ENCODE measurements at regions not wholly inside any gene's neighbourhood (a gene's known extent, or its start where the extent isn't known, plus 50 kb on each side); places are given as distances from the start of the nearest gene placed in this dataset.

GRCh38 chr19:30083125-30083681, 141.2 kb downstream of the URI1 start:
- Histone ChIP-seq H3K4me2 (ENCODE audit: low read length) (no peak overlapping the region), H3K79me2 (no peaks in the 10 kb centered on the region), H3K9me3 (ENCODE audit: control insufficient read depth, low read length) (no peaks in the 10 kb centered on the region), H3K4me1 (no peaks in the 10 kb centered on the region), H3K27ac (no peak overlapping the region), H3K9ac (no peak overlapping the region), H3K27me3 (ENCODE audit: control insufficient read depth, insufficient read depth, low read length) (no peaks in the 10 kb centered on the region), H3K4me3 (ENCODE audit: low read depth, low read length) (no peak overlapping the region), H2AFZ (no peak overlapping the region), H3K36me3 (ENCODE audit: control insufficient read depth, insufficient read depth, low read length) (no peaks in the 10 kb centered on the region)
- no peak for TF ChIP-seq CTCF (IDR thresholded peaks at IDR 0.05)

GRCh38 chr19:30083701-30084156, 141.7 kb downstream of the URI1 start:
- Histone ChIP-seq H3K27me3 (ENCODE audit: control insufficient read depth, insufficient read depth, low read length) (no peaks in the 10 kb centered on the region), H3K36me3 (ENCODE audit: control insufficient read depth, insufficient read depth, low read length) (no peaks in the 10 kb centered on the region), H3K4me3 (ENCODE audit: low read depth, low read length) (no peak overlapping the region), H3K79me2 (no peaks in the 10 kb centered on the region), H3K4me2 (ENCODE audit: low read length) (no peak overlapping the region), H3K27ac (no peak overlapping the region), H3K4me1 (no peaks in the 10 kb centered on the region), H2AFZ (no peak overlapping the region), H3K9me3 (ENCODE audit: control insufficient read depth, low read length) (no peaks in the 10 kb centered on the region), H3K9ac (no peak overlapping the region)
- no peak for TF ChIP-seq CTCF (IDR thresholded peaks at IDR 0.05)

GRCh38 chr19:30084390-30084819, 142.4 kb downstream of the URI1 start:
- H3K27me3 ChIP-seq (ENCODE audit: control insufficient read depth, insufficient read depth, low read length): no peaks in the 10 kb centered on the region
- H3K4me2 ChIP-seq (ENCODE audit: low read length): no peak overlapping the region
- no peak overlapping the region for H3K9ac ChIP-seq
- TF ChIP-seq CTCF (IDR thresholded peaks at IDR 0.05): no peak
- H3K36me3 ChIP-seq (ENCODE audit: control insufficient read depth, insufficient read depth, low read length): no peaks in the 10 kb centered on the region
- H3K4me3 ChIP-seq (ENCODE audit: low read depth, low read length): no peak overlapping the region
- H3K9me3 ChIP-seq (ENCODE audit: control insufficient read depth, low read length): no peaks in the 10 kb centered on the region
- H2AFZ ChIP-seq: no peak overlapping the region
- H3K27ac ChIP-seq: no peak overlapping the region
- no peaks in the 10 kb centered on the region for H3K79me2 ChIP-seq
- no peaks in the 10 kb centered on the region for H3K4me1 ChIP-seq

GRCh38 chr19:30085394-30085793, 143.4 kb downstream of the URI1 start:
- no peak overlapping the region for H3K27ac ChIP-seq

More at GRCh38 chr19:30085394-30085793, 143.4 kb downstream of the URI1 start:
- Histone ChIP-seq H3K4me1 (no peaks in the 10 kb centered on the region), H3K79me2 (no peaks in the 10 kb centered on the region), H3K9me3 (ENCODE audit: control insufficient read depth, low read length) (no peaks in the 10 kb centered on the region), H3K27me3 (ENCODE audit: control insufficient read depth, insufficient read depth, low read length) (no peaks in the 10 kb centered on the region), H2AFZ (no peak overlapping the region), H3K9ac (no peak overlapping the region), H3K36me3 (ENCODE audit: control insufficient read depth, insufficient read depth, low read length) (no peaks in the 10 kb centered on the region), H3K4me3 (ENCODE audit: low read depth, low read length) (no peak overlapping the region), H3K4me2 (ENCODE audit: low read length) (no peak overlapping the region)
- TF ChIP-seq CTCF (IDR thresholded peaks at IDR 0.05): no peak

Data from parathyroid adenoma (tissue), 2 donors.